Gastroesophageal sphincter (tissue), 3 donors: ENCODE measurements at regions not wholly inside any gene's neighbourhood (a gene's known extent, or its start where the extent isn't known, plus 50 kb on each side); places are given as distances from the start of the nearest gene placed in this dataset.

Experiments used
- CTCF ChIP-seq, 4 experiments: fragments of 200-600 bp in 2 of 4; fragments of 450-650 bp in 2 of 4; sonication (generic) in 1 of 4; IDR thresholded peaks; one replicate each; pipeline ENCODE4 v1.5.1; 2017 to 2019; ENCODE audit warnings: antibody characterized with exemption in 4 of 4, mild to moderate bottlenecking in 2 of 4, moderate library complexity in 2 of 4
- POLR2A ChIP-seq, 2 donors: fragments of 450-650 bp; IDR thresholded peaks; one replicate each; pipeline ENCODE4 v1.6.1; 2017; ENCODE audit warnings: antibody characterized with exemption in 2 of 2, mild to moderate bottlenecking in 2 of 2, moderate library complexity in 1 of 2
- POLR2AphosphoS5 ChIP-seq: sonication (generic); formaldehyde crosslinking; IDR thresholded peaks from one replicate; pipeline ENCODE4 v1.6.1; 2017; ENCODE audit warnings: antibody characterized with exemption

- no peak for TF ChIP-seq CTCF (IDR thresholded peaks at IDR 0.05)
- TF ChIP-seq POLR2A (IDR thresholded peaks at IDR 0.05) = no peak
- TF ChIP-seq POLR2AphosphoS5 = no peak
Measured at GRCh38 chr1:219434923-219435297, 178.0 kb downstream of the ZC3H11B start.
